Renal cortical epithelial cell (primary cell): ENCODE measurements at regions not wholly inside any gene's neighbourhood (a gene's known extent, or its start where the extent isn't known, plus 50 kb on each side); places are given as distances from the start of the nearest gene placed in this dataset.

ENCODE experiments used
- DNase-seq: peaks from one replicate; pipeline ENCODE4 v3.0.0-alpha.2; 2011; ENCODE audit warnings: low read depth

GRCh38 chr2:18503376-18504228 lies 56.9 kb downstream of the RDH14 start:
- no peak for DNase-seq

- DNase-seq: no peak
Measured at GRCh38 chr2:18502142-18502541, 58.3 kb downstream of the RDH14 start.

GRCh38 chr2:18501729-18502128 lies 58.7 kb downstream of the RDH14 start:
- no peak for DNase-seq

GRCh38 chr2:18501156-18501555 lies 59.3 kb downstream of the RDH14 start:
- DNase-seq: no peak

- DNase-seq: no peak
Measured at GRCh38 chr2:18500333-18500732, 60.1 kb downstream of the RDH14 start.

- DNase-seq: no peak
Measured at GRCh38 chr2:18498531-18498930, 61.9 kb downstream of the RDH14 start.

GRCh38 chr2:18496516-18496915 lies 63.9 kb downstream of the RDH14 start:
- no peak for DNase-seq

GRCh38 chr2:18495058-18495457 lies 65.4 kb downstream of the RDH14 start:
- no peak for DNase-seq

- DNase-seq: no peak
Measured at GRCh38 chr2:18492721-18493120, 67.7 kb downstream of the RDH14 start.

- DNase-seq: no peak
Measured at GRCh38 chr2:18491577-18491976, 68.9 kb downstream of the RDH14 start.

GRCh38 chr2:18490901-18491300 lies 69.6 kb downstream of the RDH14 start:
- no peak for DNase-seq

GRCh38 chr2:18487106-18487913 lies 73.1 kb downstream of the RDH14 start:
- no peak for DNase-seq

GRCh38 chr2:18484625-18485024 lies 75.8 kb downstream of the RDH14 start:
- DNase-seq: no peak

GRCh38 chr2:18483896-18484295 lies 76.6 kb downstream of the RDH14 start:
- DNase-seq: no peak

- DNase-seq: no peak
Measured at GRCh38 chr2:18482666-18483065, 77.8 kb downstream of the RDH14 start.

- DNase-seq: no peak
Measured at GRCh38 chr2:18479947-18480369, 80.5 kb downstream of the RDH14 start.

- DNase-seq: no peak
Measured at GRCh38 chr2:18477293-18477692, 83.2 kb downstream of the RDH14 start.

- DNase-seq: no peak
Measured at GRCh38 chr2:18476484-18476883, 84.0 kb downstream of the RDH14 start.

- no peak for DNase-seq
Measured at GRCh38 chr2:18475884-18476283, 84.6 kb downstream of the RDH14 start.

GRCh38 chr2:18474700-18475099 lies 85.8 kb downstream of the RDH14 start:
- DNase-seq: no peak

- DNase-seq: peak; percentile 75
Measured at GRCh38 chr2:18473241-18474181, 86.9 kb downstream of the RDH14 start.
